ENCODE measurements at regions not wholly inside any gene's neighbourhood (a gene's known extent, or its start where the extent isn't known, plus 50 kb on each side); places are given as distances from the start of the nearest gene placed in this dataset.
"Not testable (repeated sequence)": the region's sequence is repeated elsewhere in the genome, so short reads cannot be mapped to it uniquely, and the experiment has no call there.

- Mint-ChIP-seq H3K36me3 (no peaks in the 10 kb centered on the region), H3K4me1 (ENCODE audit: low read depth) (peaks cover 8% of the 10 kb centered on the region), H3K9me3 (ENCODE audit: low read depth) (no peaks in the 10 kb centered on the region), H3K27me3 (peaks cover 6% of the 10 kb centered on the region), H3K27ac (no peak overlapping the region), H3K4me3 (no peak overlapping the region)
Measured at GRCh38 chr17:77285594-77286390, 145.0 kb downstream of the SEC14L1 start.

GRCh38 chr17:77286391-77286640 lies 145.5 kb downstream of the SEC14L1 start:
- peaks cover 8% of the 10 kb centered on the region for H3K4me1 Mint-ChIP-seq (ENCODE audit: low read depth)
- H3K27me3 Mint-ChIP-seq: peaks cover 6% of the 10 kb centered on the region
- H3K36me3 Mint-ChIP-seq: no peaks in the 10 kb centered on the region
- no peak overlapping the region for H3K27ac Mint-ChIP-seq
- H3K4me3 Mint-ChIP-seq: no peak overlapping the region
- H3K9me3 Mint-ChIP-seq (ENCODE audit: low read depth): no peaks in the 10 kb centered on the region

- no peaks in the 10 kb centered on the region for H3K9me3 Mint-ChIP-seq (ENCODE audit: low read depth)
- H3K27ac Mint-ChIP-seq: no peak overlapping the region
- H3K27me3 Mint-ChIP-seq: peaks cover 5% of the 10 kb centered on the region
- peaks cover 7% of the 10 kb centered on the region for H3K4me1 Mint-ChIP-seq (ENCODE audit: low read depth)
- H3K4me3 Mint-ChIP-seq: no peak overlapping the region
- no peaks in the 10 kb centered on the region for H3K36me3 Mint-ChIP-seq
Measured at GRCh38 chr17:77286641-77287431, 146.1 kb downstream of the SEC14L1 start.

GRCh38 chr17:77287432-77288068 lies 146.8 kb downstream of the SEC14L1 start:
- H3K4me3 Mint-ChIP-seq: no peak overlapping the region
- H3K27me3 Mint-ChIP-seq: no peaks in the 10 kb centered on the region
- H3K27ac Mint-ChIP-seq: no peak overlapping the region
- no peaks in the 10 kb centered on the region for H3K9me3 Mint-ChIP-seq (ENCODE audit: low read depth)
- no peaks in the 10 kb centered on the region for H3K36me3 Mint-ChIP-seq
- no peaks in the 10 kb centered on the region for H3K4me1 Mint-ChIP-seq (ENCODE audit: low read depth)

- no peaks in the 10 kb centered on the region for H3K9me3 Mint-ChIP-seq (ENCODE audit: low read depth)
- H3K27me3 Mint-ChIP-seq: no peaks in the 10 kb centered on the region
- no peak overlapping the region for H3K27ac Mint-ChIP-seq
- H3K4me3 Mint-ChIP-seq: no peak overlapping the region
- H3K36me3 Mint-ChIP-seq: no peaks in the 10 kb centered on the region
- H3K4me1 Mint-ChIP-seq (ENCODE audit: low read depth): no peaks in the 10 kb centered on the region
Measured at GRCh38 chr17:77288115-77288619, 147.4 kb downstream of the SEC14L1 start.

GRCh38 chr17:77290759-77291558 lies 150.2 kb downstream of the SEC14L1 start:
- not testable (repeated sequence) for H3K36me3 Mint-ChIP-seq; H3K27ac Mint-ChIP-seq; H3K4me3 Mint-ChIP-seq; H3K4me1 Mint-ChIP-seq (ENCODE audit: low read depth); H3K9me3 Mint-ChIP-seq (ENCODE audit: low read depth); H3K27me3 Mint-ChIP-seq

GRCh38 chr17:77291591-77292386 lies 151.0 kb downstream of the SEC14L1 start:
- Mint-ChIP-seq H3K36me3 (no peaks in the 10 kb centered on the region), H3K27ac (no peak overlapping the region), H3K4me3 (no peak overlapping the region), H3K27me3 (peaks cover 3% of the 10 kb centered on the region), H3K9me3 (ENCODE audit: low read depth) (no peaks in the 10 kb centered on the region), H3K4me1 (ENCODE audit: low read depth) (no peaks in the 10 kb centered on the region)

GRCh38 chr17:77294761-77295160 lies 154.0 kb downstream of the SEC14L1 start:
- Mint-ChIP-seq H3K27ac (no peak overlapping the region), H3K4me1 (ENCODE audit: low read depth) (no peaks in the 10 kb centered on the region), H3K4me3 (no peak overlapping the region), H3K9me3 (ENCODE audit: low read depth) (no peaks in the 10 kb centered on the region), H3K27me3 (peaks cover 3% of the 10 kb centered on the region), H3K36me3 (no peaks in the 10 kb centered on the region)

GRCh38 chr17:77295241-77295853 lies 154.6 kb downstream of the SEC14L1 start:
- Mint-ChIP-seq H3K27me3 (peaks cover 3% of the 10 kb centered on the region), H3K9me3 (ENCODE audit: low read depth) (no peaks in the 10 kb centered on the region), H3K4me3 (no peak overlapping the region), H3K27ac (no peak overlapping the region), H3K4me1 (ENCODE audit: low read depth) (no peaks in the 10 kb centered on the region), H3K36me3 (no peaks in the 10 kb centered on the region)

GRCh38 chr17:77296769-77297409 lies 156.1 kb downstream of the SEC14L1 start:
- H3K9me3 Mint-ChIP-seq (ENCODE audit: low read depth): no peaks in the 10 kb centered on the region
- no peaks in the 10 kb centered on the region for H3K36me3 Mint-ChIP-seq
- peaks cover 3% of the 10 kb centered on the region for H3K27me3 Mint-ChIP-seq
- H3K4me3 Mint-ChIP-seq: no peak overlapping the region
- no peak overlapping the region for H3K27ac Mint-ChIP-seq
- H3K4me1 Mint-ChIP-seq (ENCODE audit: low read depth): no peaks in the 10 kb centered on the region

GRCh38 chr17:77297693-77298666 lies 157.2 kb downstream of the SEC14L1 start:
- peaks cover 3% of the 10 kb centered on the region for H3K27me3 Mint-ChIP-seq
- no peaks in the 10 kb centered on the region for H3K9me3 Mint-ChIP-seq (ENCODE audit: low read depth)
- H3K4me1 Mint-ChIP-seq (ENCODE audit: low read depth): no peaks in the 10 kb centered on the region
- no peaks in the 10 kb centered on the region for H3K36me3 Mint-ChIP-seq
- H3K4me3 Mint-ChIP-seq: no peak overlapping the region
- H3K27ac Mint-ChIP-seq: no peak overlapping the region

GRCh38 chr17:77298811-77299210 lies 158.0 kb downstream of the SEC14L1 start:
- Mint-ChIP-seq H3K36me3 (no peaks in the 10 kb centered on the region), H3K27ac (no peak overlapping the region), H3K4me1 (ENCODE audit: low read depth) (no peaks in the 10 kb centered on the region), H3K9me3 (ENCODE audit: low read depth) (no peaks in the 10 kb centered on the region), H3K27me3 (peaks cover 3% of the 10 kb centered on the region), H3K4me3 (no peak overlapping the region)
